ENCODE measurements at regions not wholly inside any gene's neighbourhood (a gene's known extent, or its start where the extent isn't known, plus 50 kb on each side); places are given as distances from the start of the nearest gene placed in this dataset.

GRCh38 chr1:55468142-55468795 is 253.1 kb upstream of the USP24 start:
- TF ChIP-seq CTCF (IDR thresholded peaks at IDR 0.05) (no peak), POLR2A (IDR thresholded peaks at IDR 0.05) (no peak)
